ENCODE measurements at regions not wholly inside any gene's neighbourhood (a gene's known extent, or its start where the extent isn't known, plus 50 kb on each side); places are given as distances from the start of the nearest gene placed in this dataset.

DNA sequence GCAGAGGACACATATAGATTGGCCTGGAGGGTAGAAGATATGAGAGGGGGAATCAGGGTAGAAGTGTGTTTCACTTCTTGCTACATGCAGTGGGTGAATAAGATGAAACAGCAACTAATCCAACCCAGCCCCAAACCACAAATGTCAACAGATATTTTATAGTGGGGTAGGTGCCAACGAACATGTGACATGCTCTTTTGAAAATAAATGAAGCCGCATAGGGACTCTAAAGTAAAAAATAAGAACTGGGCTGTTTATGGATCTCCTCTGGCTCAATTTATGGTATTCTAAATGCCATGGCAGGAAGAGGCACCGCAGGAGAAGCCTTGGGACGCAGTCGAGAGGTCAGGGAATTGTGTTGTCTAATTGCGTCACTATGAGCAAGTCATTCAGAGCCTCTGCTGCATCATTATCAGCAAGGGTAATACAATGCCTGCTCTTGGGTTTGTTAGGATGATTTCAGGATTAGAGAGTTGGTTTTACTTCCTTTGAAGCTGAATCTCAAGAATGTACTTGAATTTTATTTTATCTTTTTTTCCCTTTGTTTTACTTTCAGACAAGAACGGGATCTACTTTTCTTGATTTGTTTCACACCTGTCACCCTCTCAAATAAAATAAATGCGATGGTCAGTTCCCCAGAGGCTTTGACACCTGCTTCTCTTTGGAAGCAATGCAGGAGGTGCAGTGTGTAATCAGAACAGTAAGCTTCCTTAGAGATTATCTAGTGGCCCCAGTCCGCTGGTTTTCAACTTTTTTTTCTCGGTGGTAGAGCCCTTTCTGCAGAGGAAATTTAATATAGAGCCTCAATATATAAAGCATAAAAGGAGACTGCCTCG is 375.6 kb upstream of the CLINT1 start:
- ChIA-PET POLR2A (no interaction called here), CTCF (ENCODE audit: low intra/inter-chr PET ratio, low total read pairs) (no interaction called here)
- Histone ChIP-seq H3K9ac (ENCODE audit: insufficient read depth, low read depth, low read length) (no peak overlapping the region), H2AFZ (ENCODE audit: low read length) (no peak overlapping the region), H3K4me1 (ENCODE audit: insufficient read depth, low read length) (no peaks in the 10 kb centered on the region), H3K27me3 (ENCODE audit: control insufficient read depth in 1 of 2, insufficient read depth in 2 of 2, low read length in 2 of 2) (no peaks in the 10 kb centered on the region), H4K20me1 (ENCODE audit: insufficient read depth, low read length) (no peaks in the 10 kb centered on the region), H3K4me2 (ENCODE audit: low read depth, low read length) (no peak overlapping the region), H3K36me3 (replicated peaks in 1 of 2; ENCODE audit: control insufficient read depth in 1 of 2, insufficient read depth in 2 of 2, low read length in 2 of 2) (no peaks in the 10 kb centered on the region), H3K9me3 (ENCODE audit: low read length) (no peaks in the 10 kb centered on the region), H3K27ac (ENCODE audit: extremely low read length, insufficient read depth, low read length) (no peak overlapping the region), H3K79me2 (ENCODE audit: insufficient read depth, low read length) (no peaks in the 10 kb centered on the region), H3K4me3 (replicated peaks in 1 of 3; ENCODE audit: insufficient read depth in 1 of 3, low read depth in 2 of 3, low read length in 3 of 3) (no peak overlapping the region)
- no peak for ATAC-seq
- 15% methylated on average over 11 of the region's 11 CpGs for WGBS (ENCODE audit: low lambda C conversion rate)
- DNase-seq (ENCODE audit: low spot score) = no peak
- in situ Hi-C loops (cut with HindIII; ENCODE audit: extremely low pct_ligation_motif_present, low pct_unique_long_range_greater_than_20kb) = no loop called here
- FAIRE-seq = no peak
- no peak for TF ChIP-seq ZNF335 (CRISPR knock-in tag; IDR thresholded peaks at IDR 0.05)
- TF ChIP-seq ZSCAN25 (CRISPR knock-in tag; IDR thresholded peaks at IDR 0.05) = no peak
- TF ChIP-seq ESRRA (CRISPR knock-in tag; IDR thresholded peaks at IDR 0.05; ENCODE audit: low read depth) = no peak
- TF ChIP-seq SYNCRIP (IDR thresholded peaks at IDR 0.05; ENCODE audit: insufficient read depth, low read depth, low read length) = no peak
- TF ChIP-seq ZKSCAN8 (CRISPR knock-in tag; IDR thresholded peaks at IDR 0.05; ENCODE audit: borderline replicate concordance) = no peak
- TF ChIP-seq ZNF816 (CRISPR knock-in tag; IDR thresholded peaks at IDR 0.05; ENCODE audit: borderline replicate concordance) = no peak
- no peak for TF ChIP-seq E2F1 (CRISPR knock-in tag; IDR thresholded peaks at IDR 0.05)
- TF ChIP-seq SOX13 (IDR thresholded peaks at IDR 0.05) = no peak
- TF ChIP-seq SOX13 (CRISPR knock-in tag; conservative IDR thresholded peaks at IDR 0.05 in 1 of 2, IDR thresholded peaks at IDR 0.05 in 1 of 2) = no peak
- no peak for TF ChIP-seq ZFP36L1 (CRISPR knock-in tag; IDR thresholded peaks at IDR 0.05)
- TF ChIP-seq MAFG (CRISPR knock-in tag; IDR thresholded peaks at IDR 0.05) = no peak
- no peak for TF ChIP-seq NFATC3 (CRISPR knock-in tag; IDR thresholded peaks at IDR 0.05)
- no peak for TF ChIP-seq MNT (IDR thresholded peaks at IDR 0.05)
- TF ChIP-seq, protein P1, sequence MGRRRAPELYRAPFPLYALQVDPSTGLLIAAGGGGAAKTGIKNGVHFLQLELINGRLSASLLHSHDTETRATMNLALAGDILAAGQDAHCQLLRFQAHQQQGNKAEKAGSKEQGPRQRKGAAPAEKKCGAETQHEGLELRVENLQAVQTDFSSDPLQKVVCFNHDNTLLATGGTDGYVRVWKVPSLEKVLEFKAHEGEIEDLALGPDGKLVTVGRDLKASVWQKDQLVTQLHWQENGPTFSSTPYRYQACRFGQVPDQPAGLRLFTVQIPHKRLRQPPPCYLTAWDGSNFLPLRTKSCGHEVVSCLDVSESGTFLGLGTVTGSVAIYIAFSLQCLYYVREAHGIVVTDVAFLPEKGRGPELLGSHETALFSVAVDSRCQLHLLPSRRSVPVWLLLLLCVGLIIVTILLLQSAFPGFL (CRISPR knock-in tag; IDR thresholded peaks at IDR 0.05) = no peak
- TF ChIP-seq ZSCAN20 (CRISPR knock-in tag; IDR thresholded peaks at IDR 0.05; ENCODE audit: borderline replicate concordance) = no peak
- no peak for TF ChIP-seq FOSL1 (CRISPR knock-in tag; IDR thresholded peaks at IDR 0.05; ENCODE audit: borderline replicate concordance)
- TF ChIP-seq BCL6 (CRISPR knock-in tag; IDR thresholded peaks at IDR 0.05) = no peak
- TF ChIP-seq HMGXB4 (CRISPR knock-in tag; IDR thresholded peaks at IDR 0.05; ENCODE audit: borderline replicate concordance in 1 of 2, low read depth in 1 of 2) = no peak
- intact Hi-C loops (cut with micrococcal nuclease; ENCODE audit: unreplicated experiment) = no loop called here
- BruUV-seq (replicated peaks) = no TSS peak
